Omental fat pad (tissue), 3 donors: ENCODE measurements at regions not wholly inside any gene's neighbourhood (a gene's known extent, or its start where the extent isn't known, plus 50 kb on each side); places are given as distances from the start of the nearest gene placed in this dataset.

ENCODE experiments used
- ATAC-seq: fragments of 150-250 bp; one replicate; pipeline ENCODE4 v1.9.1; 2016; ENCODE audit warnings: mild to moderate bottlenecking, moderate library complexity; ENCODE audit not compliant: low FRiP score
- DNase-seq: peaks from one replicate; pipeline ENCODE4 v3.0.0-alpha.2; 2019; ENCODE audit warnings: low spot score
- CTCF ChIP-seq, 3 donors: fragments of 450-650 bp; IDR thresholded peaks; one replicate each; pipeline ENCODE4 v1.5.1; 2016 to 2017; ENCODE audit warnings: antibody characterized with exemption in 3 of 3, mild to moderate bottlenecking in 3 of 3, moderate library complexity in 2 of 3

- DNase-seq = no peak
- TF ChIP-seq CTCF (IDR thresholded peaks at IDR 0.05) = no peak
- ATAC-seq = peak; percentile 75
Observed at GRCh38 chr2:56565143-56565542, 381.4 kb downstream of the CCDC85A start.

GRCh38 chr2:56571074-56571473 lies 387.3 kb downstream of the CCDC85A start:
- DNase-seq (no peak), ATAC-seq (no peak)
- no peak for TF ChIP-seq CTCF (IDR thresholded peaks at IDR 0.05)

- DNase-seq (no peak), ATAC-seq (no peak)
- TF ChIP-seq CTCF (IDR thresholded peaks at IDR 0.05) = no peak
Observed at GRCh38 chr2:56576001-56576400, 392.2 kb downstream of the CCDC85A start.

- ATAC-seq = no peak
- TF ChIP-seq CTCF (IDR thresholded peaks at IDR 0.05) = no peak
- DNase-seq = no peak
Observed at GRCh38 chr2:56580242-56580641, 396.5 kb downstream of the CCDC85A start.

GRCh38 chr2:56582570-56582969 lies 398.8 kb downstream of the CCDC85A start:
- no peak for DNase-seq
- ATAC-seq = no peak
- no peak for TF ChIP-seq CTCF (IDR thresholded peaks at IDR 0.05)

GRCh38 chr2:56583796-56584315 lies 400.1 kb downstream of the CCDC85A start:
- no peak for TF ChIP-seq CTCF (IDR thresholded peaks at IDR 0.05)
- ATAC-seq (no peak), DNase-seq (no peak)

- DNase-seq (no peak), ATAC-seq (no peak)
- no peak for TF ChIP-seq CTCF (IDR thresholded peaks at IDR 0.05)
Observed at GRCh38 chr2:56587456-56587855, 403.7 kb downstream of the CCDC85A start.
